Right lobe of liver (tissue), 6 donors: ENCODE measurements at regions not wholly inside any gene's neighbourhood (a gene's known extent, or its start where the extent isn't known, plus 50 kb on each side); places are given as distances from the start of the nearest gene placed in this dataset.
A peak's percentile ranks its signal among the peaks of the same experiment; 100 is the strongest.

ENCODE experiments used
- ATAC-seq, 4 donors: fragments of 200-7000 bp; cut with Tn5 transposase; one replicate each; pipeline ENCODE4 v1.9.1; 2020; ENCODE audit warnings: mild to moderate bottlenecking in 4 of 4, moderate library complexity in 4 of 4
- DNase-seq, 3 donors: peaks; one replicate each; pipeline ENCODE4 v3.0.0-alpha.2; 2020
- H3K27ac ChIP-seq, 3 donors: fragments of 200-600 bp; one replicate each; pipeline ENCODE4 v1.8.0; 2022
- H3K27me3 ChIP-seq, 2 donors: fragments of 200-600 bp; one replicate each; pipeline ENCODE4 v1.8.0; 2022
- H3K36me3 ChIP-seq, 4 donors: fragments of 200-600 bp; sonication (generic) in 1 of 4; one replicate each; pipeline versions ENCODE4 v1.5.1 to v1.8.0; 2017 to 2022; ENCODE audit warnings: control low read depth in 1 of 4
- H3K4me1 ChIP-seq, 4 donors: fragments of 200-600 bp; sonication (generic) in 1 of 4; one replicate each; pipeline versions ENCODE4 v1.5.1 to v1.8.0; 2017 to 2022; ENCODE audit warnings: control low read depth in 1 of 4
- H3K4me3 ChIP-seq, 3 donors: fragments of 200-600 bp; one replicate each; pipeline ENCODE4 v1.8.0; 2022
- H3K9me3 ChIP-seq, 4 donors: fragments of 200-600 bp; sonication (generic) in 1 of 4; one replicate each; pipeline versions ENCODE4 v1.5.1 to v1.8.0; 2017 to 2022; ENCODE audit warnings: control low read depth in 1 of 4
- POLR2A ChIP-seq: fragments of 450-650 bp; IDR thresholded peaks from one replicate; pipeline ENCODE4 v1.6.1; 2017; ENCODE audit warnings: antibody characterized with exemption, mild to moderate bottlenecking
- WGBS: methylation state at CpG from one replicate; pipeline ENCODE4 v1.1.6; 2018; ENCODE audit warnings: low coverage, low lambda C conversion rate; ENCODE audit not compliant: insufficient coverage; ENCODE audit errors: missing lambda C conversion rate; 5-methylcytosine and 5-hydroxymethylcytosine counted together
- intact Hi-C, 2 donors: fragments of 100-400 bp; cut with DNase I; formaldehyde crosslinking; loops; one replicate each; pipeline versions ENCODE4 v1.11.2 to v1.14.1; 2022
- TF ChIP-seq, protein P1 (sequence below), 4 donors: fragments of 200-600 bp in 3 of 4; fragments of 450-650 bp in 1 of 4; IDR thresholded peaks; one replicate each; pipeline versions ENCODE4 v1.5.1 to v1.8.0; 2016 to 2022; ENCODE audit warnings: antibody characterized with exemption in 4 of 4, mild to moderate bottlenecking in 2 of 4
- donor health status: DM: no; HTN: yes; CAD: no.
- donor health status: DM: no; HTN: no; CAD: no.
- donor health status: DM: no; HTN: no; CAD: no.
- donor health status: DM: no; HTN: yes; CAD: no.
- donor health status: DM: no; HTN: yes; CAD: no.

DNA sequence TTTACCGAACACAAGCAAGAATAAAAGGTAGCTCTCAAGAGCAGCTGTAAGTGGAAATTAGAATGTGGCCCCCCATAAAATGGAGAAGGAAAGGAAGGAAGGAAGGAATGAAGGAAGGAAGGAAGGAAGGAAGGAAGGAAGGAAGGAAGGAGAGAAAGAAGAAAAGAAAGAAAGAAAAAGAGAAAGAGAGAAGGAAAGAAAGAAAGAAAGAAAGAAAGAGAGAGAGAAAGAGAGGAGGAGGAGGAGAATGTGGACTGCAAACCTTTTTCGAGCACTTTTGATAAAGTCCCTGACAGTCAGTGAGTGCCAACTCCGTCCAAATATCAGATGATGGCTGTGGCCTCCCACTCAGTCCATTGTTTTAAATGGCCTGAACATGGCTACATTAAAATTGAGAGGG lies 53.8 kb upstream of the SNX2 start:
- intact Hi-C loops: no loop called here
- TF ChIP-seq POLR2A: no peak
- TF ChIP-seq, protein P1, sequence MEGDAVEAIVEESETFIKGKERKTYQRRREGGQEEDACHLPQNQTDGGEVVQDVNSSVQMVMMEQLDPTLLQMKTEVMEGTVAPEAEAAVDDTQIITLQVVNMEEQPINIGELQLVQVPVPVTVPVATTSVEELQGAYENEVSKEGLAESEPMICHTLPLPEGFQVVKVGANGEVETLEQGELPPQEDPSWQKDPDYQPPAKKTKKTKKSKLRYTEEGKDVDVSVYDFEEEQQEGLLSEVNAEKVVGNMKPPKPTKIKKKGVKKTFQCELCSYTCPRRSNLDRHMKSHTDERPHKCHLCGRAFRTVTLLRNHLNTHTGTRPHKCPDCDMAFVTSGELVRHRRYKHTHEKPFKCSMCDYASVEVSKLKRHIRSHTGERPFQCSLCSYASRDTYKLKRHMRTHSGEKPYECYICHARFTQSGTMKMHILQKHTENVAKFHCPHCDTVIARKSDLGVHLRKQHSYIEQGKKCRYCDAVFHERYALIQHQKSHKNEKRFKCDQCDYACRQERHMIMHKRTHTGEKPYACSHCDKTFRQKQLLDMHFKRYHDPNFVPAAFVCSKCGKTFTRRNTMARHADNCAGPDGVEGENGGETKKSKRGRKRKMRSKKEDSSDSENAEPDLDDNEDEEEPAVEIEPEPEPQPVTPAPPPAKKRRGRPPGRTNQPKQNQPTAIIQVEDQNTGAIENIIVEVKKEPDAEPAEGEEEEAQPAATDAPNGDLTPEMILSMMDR (IDR thresholded peaks at IDR 0.05): no peak
- Histone ChIP-seq H3K27ac (no peak overlapping the region), H3K4me1 (no peaks in the 10 kb centered on the region), H3K4me3 (no peak overlapping the region), H3K36me3 (no peaks in the 10 kb centered on the region), H3K9me3 (no peaks in the 10 kb centered on the region), H3K27me3 (no peaks in the 10 kb centered on the region)
- DNase-seq: no peak
- no peak for ATAC-seq
- 51% methylated on average over 3 of the region's 3 CpGs for WGBS

DNA sequence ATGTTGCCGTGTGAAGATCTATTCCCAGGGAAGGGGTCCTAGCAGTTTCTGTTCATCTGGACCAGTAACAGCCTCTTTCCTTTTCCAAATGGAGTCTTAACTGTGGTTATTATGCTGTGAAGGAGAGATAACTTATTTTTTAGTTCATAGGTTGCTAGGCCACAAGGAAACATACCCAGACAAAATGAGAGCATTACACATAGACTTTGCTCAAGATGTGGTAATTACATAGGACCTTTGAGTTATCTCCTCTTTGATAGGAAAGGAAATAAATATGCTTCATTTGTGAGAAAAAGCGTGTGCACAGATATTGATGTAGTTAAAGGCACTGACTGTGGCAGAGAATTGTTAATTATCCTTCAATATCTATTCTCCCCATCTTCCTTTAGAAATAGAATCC lies 52.5 kb upstream of the SNX2 start:
- ATAC-seq: no peak
- TF ChIP-seq, protein P1 (IDR thresholded peaks at IDR 0.05): no peak
- TF ChIP-seq POLR2A: no peak
- H3K27ac ChIP-seq: no peak overlapping the region

DNA sequence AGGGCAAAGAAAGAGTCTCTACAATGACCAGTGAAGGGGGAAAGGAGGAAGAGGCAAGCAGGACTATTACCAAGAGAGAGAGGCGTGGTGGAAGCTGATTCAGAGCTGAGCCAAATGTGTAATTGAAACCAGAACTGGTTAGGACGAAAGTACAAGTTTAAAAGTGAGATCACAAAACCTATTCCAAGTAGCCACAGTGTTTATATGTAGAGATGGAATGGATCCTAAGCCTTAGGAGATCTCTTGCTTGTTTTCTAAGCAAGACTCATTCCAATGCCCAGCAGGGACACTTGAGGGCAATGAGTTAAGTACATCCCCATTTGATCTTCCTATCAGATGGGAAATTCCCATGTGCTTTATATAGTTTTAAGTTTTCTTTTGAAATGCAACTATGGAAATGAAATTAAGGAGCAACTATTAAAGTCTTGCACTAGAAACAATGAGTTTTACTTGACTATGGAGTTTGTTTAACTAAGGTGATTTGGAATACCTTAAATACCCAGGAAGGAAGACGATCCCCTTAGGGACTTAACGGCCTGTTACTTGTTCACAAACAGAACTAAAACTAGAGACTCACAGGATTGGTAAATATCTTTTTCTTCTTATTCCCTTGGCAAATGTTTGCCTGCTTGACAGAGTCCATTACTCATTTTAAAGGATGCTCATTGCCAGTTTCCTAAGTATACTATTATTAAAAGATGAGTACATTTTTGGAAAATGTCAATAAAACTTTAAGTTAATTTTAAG lies 51.1 kb upstream of the SNX2 start:
- TF ChIP-seq, protein P1 (IDR thresholded peaks at IDR 0.05): no peak
- Histone ChIP-seq H3K4me1 (no peaks in the 10 kb centered on the region), H3K36me3 (no peaks in the 10 kb centered on the region), H3K4me3 (no peak overlapping the region), H3K27me3 (no peaks in the 10 kb centered on the region), H3K9me3 (no peaks in the 10 kb centered on the region), H3K27ac (no peak overlapping the region)
- DNase-seq (no peak), ATAC-seq (peak in 2 of 4 donors; percentile 36 to 49)
- intact Hi-C loops: no loop called here
- WGBS: 55% methylated on average over 4 of the region's 4 CpGs

More for the DNA sequence above, 52.5 kb upstream of the SNX2 start:
- WGBS: 78% methylated on average over 2 of the region's 2 CpGs
- no peak for DNase-seq
- intact Hi-C loops: no loop called here
- no peaks in the 10 kb centered on the region for H3K4me1 ChIP-seq
- no peaks in the 10 kb centered on the region for H3K27me3 ChIP-seq
- no peak overlapping the region for H3K4me3 ChIP-seq
- H3K9me3 ChIP-seq: no peaks in the 10 kb centered on the region
- no peaks in the 10 kb centered on the region for H3K36me3 ChIP-seq
